ENCODE measurements at regions not wholly inside any gene's neighbourhood (a gene's known extent, or its start where the extent isn't known, plus 50 kb on each side); places are given as distances from the start of the nearest gene placed in this dataset.

DNA sequence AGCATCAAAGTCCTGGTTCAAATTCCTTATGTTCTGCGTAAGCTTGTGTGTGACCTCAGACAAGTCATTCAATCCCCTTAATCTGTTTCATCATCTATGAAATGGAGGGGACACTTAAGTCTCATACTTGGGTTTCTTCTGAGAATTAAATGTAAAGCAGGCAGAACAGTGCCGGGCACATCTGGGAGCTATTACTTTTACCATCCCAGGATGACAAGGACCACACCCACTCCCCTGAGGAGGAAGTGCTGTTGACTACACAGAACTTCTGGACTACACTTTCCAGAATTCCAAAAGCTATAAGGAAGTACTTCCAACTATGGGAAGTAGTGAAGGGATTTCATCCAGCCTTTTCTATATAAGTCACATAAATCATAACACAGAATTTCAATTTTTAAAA is 294.9 kb downstream of the IPMK start:
- TF ChIP-seq, protein P1, sequence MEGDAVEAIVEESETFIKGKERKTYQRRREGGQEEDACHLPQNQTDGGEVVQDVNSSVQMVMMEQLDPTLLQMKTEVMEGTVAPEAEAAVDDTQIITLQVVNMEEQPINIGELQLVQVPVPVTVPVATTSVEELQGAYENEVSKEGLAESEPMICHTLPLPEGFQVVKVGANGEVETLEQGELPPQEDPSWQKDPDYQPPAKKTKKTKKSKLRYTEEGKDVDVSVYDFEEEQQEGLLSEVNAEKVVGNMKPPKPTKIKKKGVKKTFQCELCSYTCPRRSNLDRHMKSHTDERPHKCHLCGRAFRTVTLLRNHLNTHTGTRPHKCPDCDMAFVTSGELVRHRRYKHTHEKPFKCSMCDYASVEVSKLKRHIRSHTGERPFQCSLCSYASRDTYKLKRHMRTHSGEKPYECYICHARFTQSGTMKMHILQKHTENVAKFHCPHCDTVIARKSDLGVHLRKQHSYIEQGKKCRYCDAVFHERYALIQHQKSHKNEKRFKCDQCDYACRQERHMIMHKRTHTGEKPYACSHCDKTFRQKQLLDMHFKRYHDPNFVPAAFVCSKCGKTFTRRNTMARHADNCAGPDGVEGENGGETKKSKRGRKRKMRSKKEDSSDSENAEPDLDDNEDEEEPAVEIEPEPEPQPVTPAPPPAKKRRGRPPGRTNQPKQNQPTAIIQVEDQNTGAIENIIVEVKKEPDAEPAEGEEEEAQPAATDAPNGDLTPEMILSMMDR (conservative IDR thresholded peaks at IDR 0.05; ENCODE audit: low read depth, low read length): no peak
- no peak for DNase-seq (ENCODE audit: low read depth)

DNA sequence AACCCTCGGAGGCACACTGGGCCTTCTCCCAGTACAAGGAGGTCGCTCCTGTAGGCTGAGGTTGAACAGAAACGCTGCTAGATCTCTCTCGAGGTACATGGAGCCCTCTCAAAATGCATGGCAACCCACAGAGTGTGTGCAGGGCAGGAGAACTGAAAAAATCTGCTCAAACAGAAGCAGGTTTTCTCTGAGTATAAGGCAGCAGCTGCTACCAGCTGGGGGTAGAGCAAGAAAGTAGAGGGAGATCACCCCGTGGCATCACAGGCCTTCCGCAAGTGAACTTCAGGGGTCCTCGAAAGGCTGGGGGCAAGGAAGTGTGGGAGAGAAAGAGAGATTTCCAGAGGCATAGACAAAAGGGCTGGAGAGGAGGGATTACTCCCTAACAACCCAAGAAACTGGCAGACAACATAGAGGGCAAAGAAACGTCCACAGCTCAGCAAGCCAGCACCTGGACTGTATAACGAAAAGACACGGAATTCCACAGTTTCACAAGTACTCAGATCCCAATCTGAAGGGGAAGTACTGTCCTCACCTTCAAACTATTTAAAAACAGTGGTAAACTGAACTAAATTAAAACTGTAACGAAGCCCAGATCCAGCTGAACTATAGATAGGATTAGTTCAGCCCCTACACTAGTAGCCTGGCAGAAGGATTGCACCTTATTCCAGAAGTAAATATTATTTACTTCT is 299.2 kb downstream of the IPMK start:
- DNase-seq (ENCODE audit: low read depth): no peak
- TF ChIP-seq, protein P1 (conservative IDR thresholded peaks at IDR 0.05; ENCODE audit: low read depth, low read length): no peak
- H3K4me3 ChIP-seq (ENCODE audit: low read length): no peak overlapping the region

More for the DNA sequence above, 294.9 kb downstream of the IPMK start:
- no peak overlapping the region for H3K4me3 ChIP-seq (ENCODE audit: low read length)

DNA sequence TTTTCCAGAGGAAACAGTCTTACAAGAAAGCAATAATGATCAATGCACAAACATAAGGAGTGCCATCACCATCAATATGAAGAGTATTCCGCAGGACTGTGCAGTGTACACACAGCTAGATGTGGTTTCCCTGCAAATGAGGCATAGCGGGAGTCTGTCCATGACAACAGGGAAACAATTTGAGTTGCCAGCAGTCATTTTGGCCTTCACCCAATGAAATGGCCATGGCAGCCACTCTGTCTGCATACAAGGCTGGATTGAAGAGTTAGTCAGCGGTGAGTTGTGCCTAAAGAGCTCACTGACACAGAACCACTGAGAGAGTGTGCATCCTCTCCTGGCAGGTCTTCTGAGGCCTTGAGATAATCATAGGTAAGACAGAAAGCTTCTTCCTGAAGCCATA is 303.3 kb downstream of the IPMK start:
- TF ChIP-seq, protein P1 (conservative IDR thresholded peaks at IDR 0.05; ENCODE audit: low read depth, low read length): no peak
- H3K4me3 ChIP-seq (ENCODE audit: low read length): no peak overlapping the region
- no peak for DNase-seq (ENCODE audit: low read depth)

DNA sequence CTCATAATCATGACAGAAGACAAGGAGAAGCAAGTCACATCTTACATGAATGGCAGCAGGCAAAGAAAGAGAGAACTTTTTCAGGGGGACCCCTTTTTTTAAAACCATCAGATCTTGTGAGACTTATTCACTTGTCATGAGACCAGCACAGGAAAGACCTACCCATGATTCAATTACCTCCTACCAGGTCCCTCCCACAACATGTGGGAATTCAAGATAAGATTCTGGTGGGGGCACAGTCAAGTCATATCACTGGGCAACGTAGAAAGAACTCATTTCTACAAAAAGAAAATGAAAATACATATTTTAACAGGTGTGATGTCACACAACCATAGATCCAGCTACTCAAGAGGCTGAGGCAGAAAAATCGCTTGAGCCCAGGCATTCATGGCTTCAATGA is 304.1 kb downstream of the IPMK start:
- TF ChIP-seq, protein P1 (conservative IDR thresholded peaks at IDR 0.05; ENCODE audit: low read depth, low read length): no peak
- DNase-seq (ENCODE audit: low read depth): no peak
- no peak overlapping the region for H3K4me3 ChIP-seq (ENCODE audit: low read length)

DNA sequence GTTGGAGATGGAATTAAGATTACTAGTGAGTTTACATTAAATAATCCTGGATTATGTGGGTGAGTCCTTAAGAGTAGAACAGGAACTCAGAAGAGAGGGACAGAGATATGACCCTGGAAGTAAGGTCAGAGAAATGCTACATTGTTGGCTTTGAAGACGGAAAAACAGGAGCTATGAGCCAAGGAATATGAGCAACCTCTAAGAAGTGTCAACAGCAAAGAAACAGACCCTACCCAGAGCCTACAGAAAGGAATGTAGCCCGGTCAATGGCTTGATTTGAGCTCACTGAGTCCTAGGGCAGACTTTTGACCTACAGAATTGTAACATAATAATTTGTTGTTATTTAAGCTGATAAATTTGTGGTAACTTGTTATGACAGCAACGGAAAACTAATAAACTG is 304.9 kb downstream of the IPMK start:
- H3K4me3 ChIP-seq (ENCODE audit: low read length): no peak overlapping the region
- TF ChIP-seq, protein P1 (conservative IDR thresholded peaks at IDR 0.05; ENCODE audit: low read depth, low read length): no peak
- DNase-seq (ENCODE audit: low read depth): no peak

DNA sequence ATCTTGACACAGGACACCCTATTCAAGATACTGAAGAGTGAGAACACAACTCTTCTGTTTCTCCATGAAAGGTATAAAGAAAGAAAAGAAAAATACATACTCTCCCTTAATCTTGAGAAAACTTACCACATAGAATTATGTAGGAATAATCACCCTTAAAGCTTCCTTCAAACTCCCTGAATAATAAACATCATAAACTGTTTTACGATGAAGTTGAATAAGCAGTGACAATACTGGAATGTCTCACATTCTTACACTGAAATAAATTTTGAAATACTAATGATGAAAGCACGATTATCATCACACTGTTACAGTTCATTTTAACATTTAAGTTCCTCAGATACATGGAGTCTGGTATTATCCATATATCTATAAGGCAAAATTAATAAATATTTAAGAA is 306.2 kb downstream of the IPMK start:
- no peak overlapping the region for H3K4me3 ChIP-seq (ENCODE audit: low read length)
- no peak for DNase-seq (ENCODE audit: low read depth)
- TF ChIP-seq, protein P1 (conservative IDR thresholded peaks at IDR 0.05; ENCODE audit: low read depth, low read length): no peak

DNA sequence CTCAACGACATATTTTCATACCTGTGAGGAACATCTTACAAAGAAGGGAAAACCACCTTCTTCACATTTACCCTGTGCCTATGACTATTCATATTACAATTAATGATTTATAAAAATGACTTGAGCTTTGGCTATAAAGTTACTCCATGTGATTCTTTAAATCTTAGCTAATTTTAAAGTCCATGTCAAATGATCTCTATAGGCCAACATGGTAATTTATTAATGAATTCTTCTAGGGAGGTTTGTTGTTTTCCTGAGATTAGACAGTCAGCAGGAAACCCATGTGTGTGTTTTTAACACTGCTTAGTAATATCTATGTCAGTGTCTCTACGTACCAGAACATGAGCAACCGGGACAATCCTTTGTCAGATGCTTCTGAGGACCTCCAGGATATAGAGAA is 307.3 kb downstream of the IPMK start:
- no peak overlapping the region for H3K4me3 ChIP-seq (ENCODE audit: low read length)
- no peak for DNase-seq (ENCODE audit: low read depth)
- TF ChIP-seq, protein P1 (conservative IDR thresholded peaks at IDR 0.05; ENCODE audit: low read depth, low read length): no peak
